Activated T-helper 17 cell treated with anti-CD3 and anti-CD28 coated beads, Interleukin-2, amount 50 U/mL, for 72 hours (primary cell): ENCODE measurements at regions not wholly inside any gene's neighbourhood (a gene's known extent, or its start where the extent isn't known, plus 50 kb on each side); places are given as distances from the start of the nearest gene placed in this dataset.

ENCODE experiments used
- ATAC-seq: fragments of 150-1000 bp; cut with Tn5 transposase; replicated peaks from 2 replicates; pipeline ENCODE4 v1.10.0; 2021; ENCODE audit warnings: mild to moderate bottlenecking, moderate library complexity
- H3K27ac Mint-ChIP-seq: one replicate; pipeline ENCODE4 v1.8.0; 2022; ENCODE audit warnings: mixed read lengths
- H3K27me3 Mint-ChIP-seq: one replicate; pipeline ENCODE4 v1.8.0; 2022; ENCODE audit warnings: mixed read lengths
- H3K36me3 Mint-ChIP-seq: one replicate; pipeline ENCODE4 v1.8.0; 2022; ENCODE audit warnings: low read depth, mild to moderate bottlenecking, mixed read lengths
- H3K4me1 Mint-ChIP-seq: one replicate; pipeline ENCODE4 v1.8.0; 2022; ENCODE audit warnings: mixed read lengths
- H3K4me3 Mint-ChIP-seq: one replicate; pipeline ENCODE4 v1.8.0; 2022; ENCODE audit warnings: mild to moderate bottlenecking, mixed read lengths
- H3K9me3 Mint-ChIP-seq: one replicate; pipeline ENCODE4 v1.8.0; 2022; ENCODE audit warnings: mixed read lengths

GRCh38 chr5:4862500-4862899, 277.6 kb upstream of the ADAMTS16 start:
- Mint-ChIP-seq H3K9me3 (peaks cover 15% of the 10 kb centered on the region), H3K4me3 (no peak overlapping the region), H3K27me3 (peaks cover 4% of the 10 kb centered on the region), H3K27ac (no peak overlapping the region), H3K36me3 (no peaks in the 10 kb centered on the region), H3K4me1 (no peaks in the 10 kb centered on the region)
- ATAC-seq = no peak

- no peak for ATAC-seq
- H3K36me3 Mint-ChIP-seq = no peaks in the 10 kb centered on the region
- H3K4me3 Mint-ChIP-seq = no peak overlapping the region
- no peaks in the 10 kb centered on the region for H3K27me3 Mint-ChIP-seq
- H3K9me3 Mint-ChIP-seq = no peaks in the 10 kb centered on the region
- no peak overlapping the region for H3K27ac Mint-ChIP-seq
- no peaks in the 10 kb centered on the region for H3K4me1 Mint-ChIP-seq
Observed at GRCh38 chr5:4866131-4866659, 273.9 kb upstream of the ADAMTS16 start.

- ATAC-seq = no peak
- no peak overlapping the region for H3K27ac Mint-ChIP-seq
- H3K4me3 Mint-ChIP-seq = no peak overlapping the region
- H3K27me3 Mint-ChIP-seq = no peaks in the 10 kb centered on the region
- no peaks in the 10 kb centered on the region for H3K9me3 Mint-ChIP-seq
- no peaks in the 10 kb centered on the region for H3K4me1 Mint-ChIP-seq
- no peaks in the 10 kb centered on the region for H3K36me3 Mint-ChIP-seq
Observed at GRCh38 chr5:4866817-4867216, 273.3 kb upstream of the ADAMTS16 start.

GRCh38 chr5:4868140-4868735, 271.9 kb upstream of the ADAMTS16 start:
- Mint-ChIP-seq H3K27me3 (no peaks in the 10 kb centered on the region), H3K9me3 (no peaks in the 10 kb centered on the region), H3K4me1 (no peaks in the 10 kb centered on the region), H3K27ac (no peak overlapping the region), H3K4me3 (no peak overlapping the region), H3K36me3 (no peaks in the 10 kb centered on the region)
- peak; percentile 29 for ATAC-seq

- H3K36me3 Mint-ChIP-seq = no peaks in the 10 kb centered on the region
- H3K27ac Mint-ChIP-seq = no peak overlapping the region
- H3K4me3 Mint-ChIP-seq = no peak overlapping the region
- no peaks in the 10 kb centered on the region for H3K27me3 Mint-ChIP-seq
- H3K4me1 Mint-ChIP-seq = no peaks in the 10 kb centered on the region
- no peak for ATAC-seq
- H3K9me3 Mint-ChIP-seq = no peaks in the 10 kb centered on the region
Observed at GRCh38 chr5:4873652-4874051, 266.5 kb upstream of the ADAMTS16 start.

- no peak for ATAC-seq
- Mint-ChIP-seq H3K9me3 (no peaks in the 10 kb centered on the region), H3K27me3 (no peaks in the 10 kb centered on the region), H3K27ac (no peak overlapping the region), H3K4me1 (no peaks in the 10 kb centered on the region), H3K36me3 (no peaks in the 10 kb centered on the region), H3K4me3 (no peak overlapping the region)
Observed at GRCh38 chr5:4874097-4874496, 266.0 kb upstream of the ADAMTS16 start.

GRCh38 chr5:4875942-4876341, 264.2 kb upstream of the ADAMTS16 start:
- H3K36me3 Mint-ChIP-seq = no peaks in the 10 kb centered on the region
- no peaks in the 10 kb centered on the region for H3K4me1 Mint-ChIP-seq
- no peaks in the 10 kb centered on the region for H3K9me3 Mint-ChIP-seq
- H3K4me3 Mint-ChIP-seq = no peak overlapping the region
- no peaks in the 10 kb centered on the region for H3K27me3 Mint-ChIP-seq
- ATAC-seq = no peak
- H3K27ac Mint-ChIP-seq = no peak overlapping the region

- Mint-ChIP-seq H3K9me3 (no peaks in the 10 kb centered on the region), H3K36me3 (no peaks in the 10 kb centered on the region), H3K4me3 (no peak overlapping the region), H3K4me1 (no peaks in the 10 kb centered on the region), H3K27me3 (no peaks in the 10 kb centered on the region), H3K27ac (no peak overlapping the region)
- ATAC-seq = no peak
Observed at GRCh38 chr5:4876804-4877203, 263.3 kb upstream of the ADAMTS16 start.

- H3K27me3 Mint-ChIP-seq = no peaks in the 10 kb centered on the region
- no peak overlapping the region for H3K27ac Mint-ChIP-seq
- H3K4me1 Mint-ChIP-seq = no peaks in the 10 kb centered on the region
- H3K36me3 Mint-ChIP-seq = no peaks in the 10 kb centered on the region
- no peaks in the 10 kb centered on the region for H3K9me3 Mint-ChIP-seq
- no peak for ATAC-seq
- no peak overlapping the region for H3K4me3 Mint-ChIP-seq
Observed at GRCh38 chr5:4877579-4877978, 262.6 kb upstream of the ADAMTS16 start.

- Mint-ChIP-seq H3K4me1 (no peaks in the 10 kb centered on the region), H3K27ac (no peak overlapping the region), H3K27me3 (no peaks in the 10 kb centered on the region)
Observed at GRCh38 chr5:4879075-4879474, 261.1 kb upstream of the ADAMTS16 start.

GRCh38 chr5:4879693-4880303, 260.3 kb upstream of the ADAMTS16 start:
- no peak overlapping the region for H3K4me3 Mint-ChIP-seq
- H3K4me1 Mint-ChIP-seq = no peaks in the 10 kb centered on the region
- H3K36me3 Mint-ChIP-seq = no peaks in the 10 kb centered on the region
- H3K27me3 Mint-ChIP-seq = no peaks in the 10 kb centered on the region
- peak; percentile 35 for ATAC-seq
- no peaks in the 10 kb centered on the region for H3K9me3 Mint-ChIP-seq
- H3K27ac Mint-ChIP-seq = no peak overlapping the region

More at GRCh38 chr5:4879075-4879474, 261.1 kb upstream of the ADAMTS16 start:
- no peak overlapping the region for H3K4me3 Mint-ChIP-seq
- no peak for ATAC-seq
- no peaks in the 10 kb centered on the region for H3K9me3 Mint-ChIP-seq
- no peaks in the 10 kb centered on the region for H3K36me3 Mint-ChIP-seq

GRCh38 chr5:4880304-4880741, 259.8 kb upstream of the ADAMTS16 start:
- Mint-ChIP-seq H3K9me3 (no peaks in the 10 kb centered on the region), H3K36me3 (no peaks in the 10 kb centered on the region), H3K4me3 (no peak overlapping the region), H3K27me3 (no peaks in the 10 kb centered on the region), H3K27ac (no peak overlapping the region), H3K4me1 (no peaks in the 10 kb centered on the region)
- no peak for ATAC-seq

GRCh38 chr5:4881366-4882002, 258.6 kb upstream of the ADAMTS16 start:
- Mint-ChIP-seq H3K4me1 (no peaks in the 10 kb centered on the region), H3K36me3 (no peaks in the 10 kb centered on the region), H3K27me3 (no peaks in the 10 kb centered on the region), H3K4me3 (no peak overlapping the region), H3K9me3 (peaks cover 4% of the 10 kb centered on the region), H3K27ac (no peak overlapping the region)
- ATAC-seq = no peak

GRCh38 chr5:4882186-4882585, 257.9 kb upstream of the ADAMTS16 start:
- Mint-ChIP-seq H3K4me1 (no peaks in the 10 kb centered on the region), H3K27me3 (no peaks in the 10 kb centered on the region), H3K9me3 (peaks cover 4% of the 10 kb centered on the region), H3K4me3 (no peak overlapping the region), H3K36me3 (no peaks in the 10 kb centered on the region), H3K27ac (no peak overlapping the region)
- no peak for ATAC-seq

GRCh38 chr5:4883360-4883759, 256.8 kb upstream of the ADAMTS16 start:
- Mint-ChIP-seq H3K4me1 (no peaks in the 10 kb centered on the region), H3K27me3 (no peaks in the 10 kb centered on the region), H3K4me3 (no peak overlapping the region), H3K9me3 (peaks cover 4% of the 10 kb centered on the region), H3K36me3 (no peaks in the 10 kb centered on the region), H3K27ac (no peak overlapping the region)
- ATAC-seq = no peak
